HG02623 (cell line): ENCODE measurements at regions not wholly inside any gene's neighbourhood (a gene's known extent, or its start where the extent isn't known, plus 50 kb on each side); places are given as distances from the start of the nearest gene placed in this dataset.
"Not testable (repeated sequence)": the region's sequence is repeated elsewhere in the genome, so short reads cannot be mapped to it uniquely, and the experiment has no call there.

Source experiments
- ATAC-seq: cut with Tn5 transposase; IDR thresholded peaks from one replicate; pipeline ENCODE4 v1.9.1; 2021; ENCODE audit warnings: moderate library complexity; ENCODE audit not compliant: unreplicated experiment

DNA sequence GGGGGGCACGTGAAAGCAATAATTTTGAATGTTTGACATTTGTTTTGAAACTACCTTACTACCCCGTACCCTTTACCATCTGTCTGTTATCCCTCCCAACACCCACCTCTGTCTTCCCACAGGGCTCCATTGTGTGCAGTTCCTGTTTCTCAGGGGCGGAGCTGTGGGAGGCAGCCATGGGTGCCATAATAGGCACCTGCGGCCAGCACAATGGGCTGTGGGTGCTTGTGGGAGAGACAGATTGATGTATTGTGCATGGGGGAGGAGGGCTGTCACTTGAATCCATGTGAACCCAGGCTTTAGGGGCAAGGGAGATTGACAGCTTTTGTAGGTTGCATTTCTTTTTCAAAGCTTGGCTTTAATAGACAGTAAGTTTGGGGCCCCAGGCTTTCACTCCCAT is 122.6 kb upstream of the CXorf66 start:
- no peak for ATAC-seq

DNA sequence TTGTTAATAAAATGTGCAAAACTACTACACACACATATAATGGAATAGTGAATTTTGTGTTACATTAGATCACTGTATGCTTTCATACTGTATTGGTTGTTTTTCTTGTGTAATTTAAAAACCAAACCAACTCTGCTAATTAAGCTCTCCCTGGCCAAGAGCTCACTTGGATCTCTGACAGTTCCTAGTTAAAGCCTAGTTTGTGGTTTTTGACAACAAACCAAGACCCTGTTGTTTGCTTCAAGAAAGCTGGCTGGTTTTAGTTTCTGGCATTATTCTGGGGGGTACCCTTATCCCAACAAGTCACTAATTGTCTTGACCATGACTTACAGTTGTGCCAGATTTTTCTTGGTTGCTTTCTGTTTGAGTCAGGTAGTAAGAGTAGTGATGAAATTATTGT is 121.4 kb upstream of the CXorf66 start:
- ATAC-seq = no peak

DNA sequence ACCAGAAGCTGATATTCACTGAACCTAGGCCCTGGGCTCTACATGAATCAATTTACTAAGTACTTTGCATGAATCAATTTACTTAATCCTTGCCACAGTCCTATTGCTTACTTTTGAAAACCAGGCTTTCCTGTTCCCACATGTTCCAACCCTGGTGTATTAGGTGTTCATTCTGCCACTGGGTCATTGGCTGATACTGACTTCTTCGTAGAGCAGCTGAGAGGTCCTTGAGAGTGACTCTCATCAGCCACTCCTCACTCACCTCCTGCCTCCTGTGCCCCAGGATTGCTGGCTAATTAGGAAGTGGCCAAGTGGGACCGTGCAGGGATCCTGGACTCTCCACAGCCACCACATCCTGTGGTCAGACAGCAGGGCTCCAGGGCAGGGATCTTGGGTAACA is 109.5 kb upstream of the CXorf66 start:
- not testable (repeated sequence) for ATAC-seq

DNA sequence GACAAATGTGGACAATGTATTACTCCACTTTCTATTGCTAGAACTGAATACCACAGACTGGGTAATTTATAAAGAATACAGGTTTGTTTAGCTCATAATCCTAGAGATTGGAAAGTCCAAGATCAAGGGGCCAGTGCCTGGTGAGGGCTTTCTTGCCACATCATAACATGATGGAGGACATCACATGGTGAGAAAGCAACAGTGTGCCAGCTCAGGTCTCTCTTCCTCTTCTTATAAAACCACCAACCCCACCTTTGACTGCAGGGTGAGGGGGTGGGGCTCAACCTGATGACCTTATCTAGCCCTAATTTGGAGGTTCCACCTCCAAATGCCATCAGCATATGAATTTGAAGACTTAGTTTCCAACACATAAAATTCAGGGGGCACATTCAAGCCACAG is 105.7 kb upstream of the CXorf66 start:
- no peak for ATAC-seq

DNA sequence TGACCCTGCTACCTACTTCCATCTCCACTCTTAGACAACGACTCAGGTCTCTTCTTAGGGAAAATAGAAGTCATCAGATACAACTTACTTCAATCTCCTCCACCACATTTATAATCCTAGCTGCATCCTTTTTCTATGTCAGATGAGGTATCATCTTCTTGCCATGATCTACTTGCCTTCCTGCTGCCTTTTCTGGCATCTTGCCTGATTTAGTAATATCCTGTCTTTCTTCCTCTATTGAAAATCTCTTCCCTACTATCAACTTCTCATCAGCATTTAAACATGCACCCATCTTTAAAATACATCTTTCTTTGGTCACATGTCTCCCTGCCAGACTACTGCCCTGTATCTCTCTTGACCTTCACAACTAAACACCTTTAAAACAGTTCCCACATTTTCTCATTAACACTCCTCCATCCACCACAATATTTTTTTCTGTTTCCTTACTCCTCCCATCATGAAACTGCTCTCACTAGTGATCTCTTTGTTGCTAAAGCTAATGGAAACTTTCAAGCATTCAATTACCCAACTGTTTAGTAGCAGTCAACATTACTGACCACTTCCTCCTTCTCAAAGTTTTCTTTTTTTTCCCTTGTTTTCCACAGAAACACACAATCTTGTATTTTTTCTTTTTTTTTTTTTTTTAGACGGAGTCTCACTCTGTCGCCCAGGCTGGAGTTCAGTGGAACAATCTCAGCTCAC is 100.8 kb upstream of the CXorf66 start:
- no peak for ATAC-seq

- ATAC-seq = no peak
Measured at GRCh38 chrX:140064993-140065392, 99.7 kb upstream of the CXorf66 start.

GRCh38 chrX:140057001-140057411 is 91.7 kb upstream of the CXorf66 start:
- peak; percentile 88 for ATAC-seq

GRCh38 chrX:140053846-140054245 is 88.5 kb upstream of the CXorf66 start:
- no peak for ATAC-seq

GRCh38 chrX:140050906-140051305 is 85.6 kb upstream of the CXorf66 start:
- ATAC-seq = no peak

DNA sequence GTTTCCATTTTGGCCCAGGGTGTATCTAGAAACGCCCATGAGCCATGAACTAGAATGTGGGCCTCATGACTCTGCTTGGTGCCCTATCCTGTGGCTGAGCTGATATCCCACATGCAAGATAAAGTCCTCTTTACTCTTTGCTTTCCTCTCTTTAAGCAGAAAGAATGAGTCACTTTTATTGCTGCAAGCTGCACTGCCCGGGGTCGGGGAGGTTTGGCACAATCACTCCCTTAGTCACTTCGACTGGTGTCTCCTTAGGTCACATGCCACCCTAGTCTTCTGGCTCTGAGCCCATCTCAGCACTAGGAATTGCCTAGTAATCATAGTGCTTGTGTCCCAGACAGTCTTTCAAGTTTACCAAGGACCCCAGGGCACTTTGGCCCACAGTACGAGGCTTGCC is 75.1 kb upstream of the CXorf66 start:
- ATAC-seq = no peak

- no peak for ATAC-seq
Measured at GRCh38 chrX:140038842-140039241, 73.5 kb upstream of the CXorf66 start.

GRCh38 chrX:140034916-140035315 is 69.6 kb upstream of the CXorf66 start:
- ATAC-seq = no peak

GRCh38 chrX:140022482-140022881 is 57.2 kb upstream of the CXorf66 start:
- no peak for ATAC-seq

- not testable (repeated sequence) for ATAC-seq
Measured at GRCh38 chrX:140019134-140019533, 53.8 kb upstream of the CXorf66 start.
